HG02981 (cell line): ENCODE measurements at regions not wholly inside any gene's neighbourhood (a gene's known extent, or its start where the extent isn't known, plus 50 kb on each side); places are given as distances from the start of the nearest gene placed in this dataset.
"Not testable (repeated sequence)": the region's sequence is repeated elsewhere in the genome, so short reads cannot be mapped to it uniquely, and the experiment has no call there.

ENCODE experiments used
- ATAC-seq: cut with Tn5 transposase; IDR thresholded peaks from one replicate; pipeline ENCODE4 v1.9.1; 2021; ENCODE audit warnings: mild to moderate bottlenecking, moderate library complexity; ENCODE audit not compliant: unreplicated experiment

GRCh38 chr1:38672692-38673091 lies 186.9 kb downstream of the RRAGC start:
- no peak for ATAC-seq

- no peak for ATAC-seq
These were observed 188.4 kb downstream of the RRAGC start for GRCh38 chr1:38671221-38671620.

- ATAC-seq, result no peak
These were observed 188.9 kb downstream of the RRAGC start for GRCh38 chr1:38670544-38671122.

DNA sequence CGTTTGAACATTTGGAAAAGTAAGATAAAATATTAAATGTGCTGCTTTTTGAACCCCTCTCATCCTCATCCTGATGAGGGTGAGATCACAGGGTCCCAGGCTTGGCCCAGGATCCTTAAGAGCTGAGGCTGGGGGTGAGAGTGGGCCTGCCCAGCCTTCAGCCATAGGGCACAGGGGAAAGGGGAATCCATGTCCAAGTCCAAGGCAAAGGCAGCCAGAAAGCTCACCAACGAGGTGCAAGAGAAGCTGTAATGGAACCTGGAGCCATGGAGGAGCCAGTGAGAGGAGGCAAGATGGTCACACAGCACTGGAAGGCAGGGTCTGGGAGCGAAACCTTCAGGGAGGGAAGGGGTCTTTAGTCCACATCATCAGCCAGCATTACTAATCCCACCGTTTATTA lies 191.9 kb downstream of the RRAGC start:
- ATAC-seq, result no peak

DNA sequence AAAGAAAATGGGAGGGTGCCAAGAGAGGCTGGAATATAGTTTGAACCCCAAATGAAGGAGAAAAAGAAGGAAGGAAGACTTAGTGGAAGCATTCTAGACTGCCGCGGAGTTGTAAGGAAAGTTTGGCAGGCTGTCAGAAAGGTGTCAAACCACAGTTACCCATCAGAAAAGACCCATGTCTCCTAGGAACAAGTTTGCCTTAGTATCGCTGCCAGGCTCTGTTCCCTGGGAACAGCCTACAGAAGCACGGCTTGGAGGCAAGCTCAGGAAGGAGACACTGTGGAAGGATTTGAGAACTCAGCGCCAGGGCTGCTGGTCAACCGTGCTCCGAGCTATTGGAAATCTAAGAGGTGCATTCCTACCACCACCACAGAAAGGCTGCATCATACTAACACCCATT lies 197.4 kb downstream of the RRAGC start:
- ATAC-seq, result no peak

DNA sequence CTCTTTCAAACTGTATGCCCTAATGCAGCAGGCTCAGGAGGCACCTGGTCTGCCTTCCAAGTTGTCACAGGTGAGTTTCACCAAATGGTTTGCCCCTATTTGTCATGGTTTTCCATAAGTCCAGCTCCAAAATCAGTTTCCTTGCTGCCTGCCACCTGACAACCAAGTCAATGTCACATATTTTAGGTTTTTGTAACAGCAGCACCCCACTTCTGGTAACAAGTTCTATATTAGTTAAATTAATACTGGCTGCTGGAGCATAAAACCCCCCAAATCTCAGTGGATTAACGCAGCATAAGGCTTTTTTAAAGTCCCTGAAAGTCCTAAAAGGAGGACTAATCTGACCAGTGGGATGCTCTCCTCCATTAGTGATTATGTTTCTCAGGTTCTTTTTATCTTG lies 200.7 kb downstream of the RRAGC start:
- ATAC-seq, result no peak

DNA sequence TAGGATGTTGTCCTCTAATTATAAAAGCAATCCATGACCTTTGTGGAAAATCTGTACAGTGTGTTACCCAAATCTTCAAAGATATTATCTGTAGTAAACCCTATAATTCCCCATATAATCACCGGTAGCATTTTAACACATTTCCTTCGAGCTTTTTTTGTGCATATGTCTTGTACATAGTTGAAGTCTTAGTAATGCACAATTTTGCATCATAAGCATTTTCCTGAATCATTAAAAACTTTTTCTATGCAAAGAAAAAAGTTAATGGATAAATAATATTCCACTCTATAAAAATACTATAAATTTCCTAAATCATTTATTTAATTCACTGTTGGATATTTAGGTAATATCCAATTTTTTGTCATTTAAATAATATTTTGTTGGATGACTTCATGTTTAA lies 201.7 kb downstream of the RRAGC start:
- no peak for ATAC-seq

DNA sequence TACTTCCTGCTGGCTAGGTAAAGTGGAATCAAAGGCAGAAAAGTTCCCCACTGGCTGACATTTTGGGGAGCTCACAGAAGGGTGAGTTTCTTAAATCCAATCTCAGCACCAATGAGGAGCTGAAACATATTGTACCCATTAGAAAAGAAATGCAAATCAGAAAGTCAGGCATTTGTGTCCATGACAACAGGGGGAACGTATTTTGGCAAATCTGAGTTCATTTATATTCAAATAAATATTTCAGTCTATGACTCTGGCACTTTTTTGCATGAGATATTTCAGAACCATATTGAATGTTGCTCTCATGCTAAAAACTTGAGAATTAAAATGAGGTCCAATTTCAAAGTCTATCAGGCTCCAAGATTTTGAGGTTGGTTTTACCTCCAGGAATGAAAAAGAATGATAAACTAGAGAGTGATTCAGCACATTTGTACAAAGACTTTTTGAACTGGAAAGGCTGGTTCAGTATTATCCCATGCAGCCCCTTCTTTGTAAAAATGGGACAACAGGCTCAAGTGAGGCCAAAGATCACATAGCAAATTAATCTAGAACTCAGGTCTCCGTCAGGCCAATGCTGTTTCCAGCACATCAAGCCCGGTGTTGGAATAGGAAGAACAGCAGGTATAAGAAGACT lies 202.2 kb downstream of the RRAGC start:
- ATAC-seq, result no peak

DNA sequence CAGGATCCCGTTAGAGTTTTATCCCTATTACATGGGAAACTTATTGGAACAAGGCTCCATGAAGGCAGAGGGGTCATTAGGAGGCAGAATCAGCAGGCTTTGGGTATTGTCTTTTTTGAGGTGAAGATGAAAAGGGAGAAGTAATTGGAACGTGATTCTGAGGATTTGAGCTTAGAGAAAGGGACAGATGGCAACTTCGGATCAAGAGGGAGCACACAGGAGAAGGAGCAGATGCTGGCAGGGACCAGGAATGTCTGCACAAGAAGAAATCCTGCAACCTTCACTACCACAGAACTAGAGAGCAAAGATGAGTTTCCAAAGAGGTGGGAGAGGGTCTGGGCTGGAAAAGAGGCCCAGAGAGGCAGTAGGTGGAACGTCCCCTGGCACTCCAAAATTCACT lies 202.8 kb downstream of the RRAGC start:
- ATAC-seq, result no peak

GRCh38 chr1:38652217-38652616 lies 207.4 kb downstream of the RRAGC start:
- no peak for ATAC-seq

GRCh38 chr1:38651669-38652068 lies 207.9 kb downstream of the RRAGC start:
- no peak for ATAC-seq

GRCh38 chr1:38648417-38648816 lies 211.2 kb downstream of the RRAGC start:
- no peak for ATAC-seq

DNA sequence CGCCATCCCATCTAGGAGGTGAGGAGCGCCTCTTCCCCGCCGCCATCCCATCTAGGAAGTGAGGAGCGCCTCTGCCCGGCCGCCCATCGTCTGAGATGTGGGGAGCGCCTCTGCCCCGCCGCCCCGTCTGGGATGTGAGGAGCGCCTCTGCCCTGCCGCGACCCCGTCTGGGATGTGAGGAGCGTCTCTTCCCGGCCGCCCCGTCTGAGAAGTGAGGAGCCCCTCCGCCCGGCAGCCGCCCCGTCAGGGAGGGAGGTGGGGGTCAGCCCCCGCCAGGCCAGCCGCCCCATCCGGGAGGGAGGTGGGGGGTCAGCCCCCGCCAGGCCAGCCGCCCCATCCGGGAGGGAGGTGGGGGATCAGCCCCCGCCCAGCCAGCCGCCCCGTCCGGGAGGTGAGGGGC lies 212.2 kb downstream of the RRAGC start:
- ATAC-seq, result not testable (repeated sequence)

DNA sequence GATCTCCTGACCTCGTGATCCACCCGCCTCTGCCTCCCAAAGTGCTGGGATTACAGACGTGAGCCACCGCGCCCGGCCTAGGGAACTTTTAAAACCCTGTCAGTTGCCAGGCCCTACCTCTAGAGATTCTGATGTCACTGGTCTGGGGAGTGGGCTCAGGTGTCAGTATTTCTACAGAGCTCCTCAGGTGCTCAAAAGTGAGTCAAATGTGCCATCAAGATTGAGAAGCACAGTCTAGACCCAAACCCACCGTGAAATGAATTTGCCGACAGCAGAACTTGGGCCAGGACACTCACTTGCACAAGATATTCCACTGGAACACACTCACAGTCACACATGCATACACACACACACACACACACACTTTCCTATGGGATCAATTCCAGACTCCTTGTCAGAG lies 215.5 kb downstream of the RRAGC start:
- ATAC-seq, result no peak

DNA sequence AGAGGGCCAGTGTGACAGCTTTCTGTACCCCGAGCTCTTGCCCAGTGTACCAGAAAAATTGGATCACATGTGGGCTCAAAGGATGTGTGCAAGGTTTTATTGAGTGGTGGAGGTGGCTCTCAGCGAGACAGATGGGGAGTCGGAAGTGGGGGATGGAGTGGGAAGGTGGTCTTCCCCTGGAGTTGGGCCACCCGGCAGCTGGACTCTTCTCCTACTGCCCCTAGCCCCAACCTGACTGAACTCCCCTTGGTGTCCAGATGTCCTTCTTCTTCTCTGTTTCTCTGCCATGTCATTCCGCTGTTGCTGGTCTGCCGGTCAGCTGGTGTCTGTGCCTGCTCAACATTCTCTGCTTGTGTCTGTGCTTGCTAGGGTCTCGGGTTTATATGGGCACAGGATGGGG lies 217.9 kb downstream of the RRAGC start:
- ATAC-seq, result no peak

- ATAC-seq, result no peak
These were observed 219.2 kb downstream of the RRAGC start for GRCh38 chr1:38640371-38640770.

DNA sequence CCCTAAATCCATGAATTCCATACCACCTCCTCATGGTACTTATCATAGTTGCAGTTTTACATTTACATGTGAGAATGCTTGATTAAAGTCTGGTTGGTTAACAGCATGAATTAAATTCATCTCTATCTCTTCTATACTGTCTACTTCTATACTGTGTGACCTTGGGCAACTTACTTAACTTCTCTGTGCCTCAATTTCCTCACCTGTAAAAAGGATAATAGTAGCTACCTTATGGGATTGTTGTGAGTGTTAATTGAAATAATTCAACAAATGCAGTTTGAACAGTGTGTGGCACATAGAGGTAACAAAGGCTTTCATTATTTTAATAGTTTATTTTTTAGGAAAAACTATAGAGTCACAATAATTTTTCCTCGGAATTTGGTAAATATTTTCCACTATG lies 231.3 kb downstream of the RRAGC start:
- ATAC-seq, result no peak

DNA sequence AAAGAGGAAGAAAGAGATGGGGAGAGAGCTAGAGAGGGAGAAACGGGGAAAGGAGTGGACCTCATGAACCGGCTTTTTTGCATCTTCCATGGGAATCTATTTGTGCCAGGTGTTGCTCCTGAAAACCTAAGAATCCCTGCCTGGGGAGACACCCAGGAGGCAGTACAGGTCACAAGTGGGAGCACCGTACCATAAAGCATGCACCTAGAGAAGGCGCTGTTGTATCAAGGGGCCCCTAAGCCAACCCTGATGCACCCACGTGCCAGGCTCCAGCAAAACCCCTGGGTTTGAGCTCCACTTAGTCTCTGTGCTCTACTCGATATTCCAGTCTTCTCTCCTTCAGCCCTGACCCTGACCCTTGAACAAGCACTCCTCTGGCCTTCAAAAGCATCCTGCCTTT lies 233.6 kb downstream of the RRAGC start:
- ATAC-seq, result no peak

DNA sequence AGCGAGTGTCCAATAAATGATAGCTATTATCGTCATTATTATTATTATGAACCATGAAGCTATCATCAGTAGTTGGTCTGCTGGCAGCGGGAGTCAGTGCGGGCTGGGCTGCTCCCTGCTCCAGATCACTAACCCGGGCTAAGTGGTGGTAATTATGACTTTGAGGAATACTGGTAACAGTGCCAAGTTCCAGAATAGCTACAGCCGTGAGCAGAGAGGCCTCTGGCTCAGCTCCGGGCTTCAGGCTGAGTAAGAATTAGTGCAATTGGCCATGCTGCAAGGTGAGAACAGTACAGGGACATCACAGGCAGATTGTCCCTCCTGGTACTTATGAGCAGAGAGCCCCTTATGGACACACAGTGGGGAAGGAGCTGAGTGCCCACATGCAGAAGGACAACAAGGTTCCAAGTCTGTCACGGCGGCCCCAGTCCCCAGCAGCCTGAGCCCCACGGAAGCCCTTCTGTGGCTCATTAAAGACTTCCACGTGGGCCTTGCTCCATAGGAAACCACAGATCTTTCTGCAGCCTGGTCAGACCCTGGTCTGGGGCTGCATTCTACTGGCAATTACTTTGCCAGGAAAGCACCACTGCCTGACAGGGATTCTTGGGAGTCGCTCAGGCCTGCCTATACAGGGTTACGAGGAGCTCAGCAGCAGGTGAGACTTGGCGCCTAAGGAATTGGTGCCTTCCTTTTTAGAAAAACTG lies 235.1 kb downstream of the RRAGC start:
- no peak for ATAC-seq

DNA sequence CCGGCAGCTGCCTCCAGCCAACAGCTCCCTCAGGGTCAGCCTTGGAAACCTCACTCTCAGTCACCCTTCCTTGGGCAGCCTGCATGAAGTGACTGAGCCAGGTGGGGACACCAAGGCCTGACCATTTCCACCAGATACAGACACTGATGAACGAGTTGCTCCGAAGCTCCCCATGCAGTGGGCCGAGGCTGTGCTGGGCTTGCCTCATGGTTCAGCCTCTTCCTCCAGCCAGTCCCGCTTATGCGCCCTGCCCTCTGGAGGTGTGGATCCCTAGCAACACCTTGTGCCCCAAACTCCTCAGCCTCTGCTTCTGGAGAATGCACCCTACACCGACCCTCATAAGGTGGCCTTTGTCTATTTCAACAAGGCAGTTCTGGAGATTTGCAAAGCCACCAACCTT lies 236.0 kb downstream of the RRAGC start:
- no peak for ATAC-seq

DNA sequence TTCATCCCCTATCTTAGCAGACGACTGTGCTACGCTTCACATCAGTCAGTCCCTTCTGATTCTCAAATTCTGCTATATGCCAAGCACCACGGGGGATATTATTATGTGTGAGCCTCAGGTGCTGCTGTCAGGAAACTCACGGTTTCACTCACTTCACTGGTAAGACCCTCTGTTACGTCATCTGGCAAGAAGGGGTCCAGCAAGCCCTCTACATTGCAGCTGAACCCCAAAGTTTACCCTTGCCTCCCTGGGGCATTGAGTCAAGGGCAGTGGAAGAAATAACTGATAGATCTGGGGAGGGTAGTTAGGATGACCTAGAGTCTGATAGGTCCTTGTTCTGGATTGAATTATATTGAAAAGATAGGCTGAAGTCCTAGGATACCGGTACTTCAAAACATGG lies 237.4 kb downstream of the RRAGC start:
- ATAC-seq, result no peak

- ATAC-seq, result no peak
These were observed 242.7 kb downstream of the RRAGC start for GRCh38 chr1:38616846-38617245.

DNA sequence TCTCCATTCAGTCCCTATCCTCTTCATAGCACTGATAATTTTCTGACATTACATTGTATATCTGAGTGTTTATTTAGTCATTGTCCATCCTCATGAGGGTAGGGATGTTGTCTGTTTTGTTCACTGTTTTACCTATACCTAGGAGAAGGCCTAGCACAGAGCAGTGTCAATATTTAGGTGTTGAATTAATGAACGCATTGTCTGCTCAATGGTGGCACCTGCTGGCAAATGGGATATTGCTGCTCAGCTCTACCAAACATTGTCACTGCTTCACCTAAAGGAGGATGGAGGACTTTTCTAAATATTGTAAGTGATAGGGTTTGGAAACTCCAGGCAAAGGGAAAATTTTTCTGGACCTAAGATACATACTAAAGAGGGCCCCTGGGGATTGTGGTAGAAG lies 243.9 kb downstream of the RRAGC start:
- no peak for ATAC-seq
